H1 (cell line): ENCODE measurements at regions not wholly inside any gene's neighbourhood (a gene's known extent, or its start where the extent isn't known, plus 50 kb on each side); places are given as distances from the start of the nearest gene placed in this dataset.

Experiments used
- CTCF ChIA-PET: fragments of 300-600 bp; sonication (Branson Sonifier 250); formaldehyde crosslinking; loops from one replicate; lab custom pipeline; 2021; ENCODE audit not compliant: partially characterized antibody; lab: Charles Lee
- POLR2A ChIA-PET: fragments of 300-600 bp; sonication (Branson Sonifier 250); formaldehyde crosslinking; loops from one replicate; lab custom pipeline; 2021; ENCODE audit warnings: inconsistent platforms; ENCODE audit not compliant: partially characterized antibody; lab: Charles Lee
- DNase-seq, 2 experiments: peaks; one replicate each; pipeline versions ENCODE4 v3.0.0 to v3.0.0-alpha.2; 2010 to 2022; ENCODE audit warnings: low spot score in 2 of 2, low read depth in 1 of 2, mixed read lengths in 1 of 2
- FAIRE-seq: peaks from 2 replicates; lab custom pipeline; 2011; peaks lifted over from hg19 to GRCh38; lab: Jason Lieb, UNC
- H2AFZ ChIP-seq: 2 replicates; pipeline ENCODE4 v1.8.1; 2012; ENCODE audit warnings: low read length, inconsistent platforms
- H2AK5ac ChIP-seq: 2 replicates; pipeline ENCODE4 v1.6.1; 2013; ENCODE audit warnings: low read depth, low read length
- H2BK120ac ChIP-seq: replicated peaks from 2 replicates; pipeline ENCODE3; 2013; ENCODE audit warnings: low read depth, low read length, inconsistent platforms
- H2BK12ac ChIP-seq: 2 replicates; pipeline ENCODE4 v1.6.1; 2013; ENCODE audit warnings: low read depth, low read length
- H2BK15ac ChIP-seq: 2 replicates; pipeline ENCODE4 v1.6.1; 2013; ENCODE audit warnings: low read length
- H2BK20ac ChIP-seq: 2 replicates; pipeline ENCODE4 v1.6.1; 2013; ENCODE audit warnings: low read length
- H2BK5ac ChIP-seq: 2 replicates; pipeline ENCODE4 v1.6.1; 2013; ENCODE audit warnings: low read depth, low read length
- H3K14ac ChIP-seq: 2 replicates; pipeline ENCODE4 v1.6.1; 2013; ENCODE audit warnings: inconsistent platforms; ENCODE audit not compliant: insufficient read length
- H3K18ac ChIP-seq: 2 replicates; pipeline ENCODE4 v1.6.1; 2013; ENCODE audit warnings: low read length; ENCODE audit errors: extremely low read depth
- H3K23ac ChIP-seq: 2 replicates; pipeline ENCODE4 v1.6.1; 2013; ENCODE audit warnings: inconsistent platforms; ENCODE audit not compliant: insufficient read length
- H3K23me2 ChIP-seq: 2 replicates; pipeline ENCODE4 v1.6.1; 2013; ENCODE audit warnings: low read depth, low read length
- H3K27ac ChIP-seq: 2 replicates; pipeline ENCODE4 v1.6.1; 2011; ENCODE audit warnings: low read depth, low read length, inconsistent platforms
- H3K27me3 ChIP-seq, 4 experiments: replicated peaks in 1 of 4; 1 replicate in 1 of 4; 2 replicates in 3 of 4; pipeline versions ENCODE4 v1.6.1 to v1.8.1; 2011 to 2013; ENCODE audit warnings: low read length in 3 of 4, mild to moderate bottlenecking in 3 of 4, inconsistent platforms in 2 of 4, mixed read lengths in 2 of 4, moderate library complexity in 1 of 4; ENCODE audit not compliant: control insufficient read depth in 3 of 4, insufficient read depth in 3 of 4; ENCODE audit errors: extremely low read depth in 1 of 4
- H3K36me3 ChIP-seq, 4 experiments: 2 replicates each; pipeline versions ENCODE4 v1.6.1 to v1.8.1; 2011 to 2013; ENCODE audit warnings: mild to moderate bottlenecking in 4 of 4, low read length in 3 of 4, moderate library complexity in 2 of 4, control low read depth in 1 of 4, inconsistent platforms in 1 of 4; ENCODE audit not compliant: insufficient read depth in 4 of 4, control insufficient read depth in 2 of 4
- H3K4ac ChIP-seq: replicated peaks from 2 replicates; pipeline ENCODE3; 2013; ENCODE audit warnings: low read length, low read depth, mixed read lengths, inconsistent platforms; ENCODE audit not compliant: insufficient read length
- H3K4me1 ChIP-seq, 4 experiments: replicated peaks in 1 of 4; 1 replicate in 1 of 4; 2 replicates in 3 of 4; pipeline versions ENCODE4 v1.6.1 to v1.8.1; 2011 to 2013; ENCODE audit warnings: low read length in 3 of 4, inconsistent platforms in 2 of 4, mixed read lengths in 1 of 4; ENCODE audit not compliant: insufficient read depth in 4 of 4, control insufficient read depth in 3 of 4
- H3K4me2 ChIP-seq, 2 experiments: 2 replicates each; pipeline versions ENCODE4 v1.6.1 to v1.8.1; 2011 to 2013; ENCODE audit warnings: low read depth in 2 of 2, low read length in 2 of 2, control low read depth in 1 of 2, inconsistent platforms in 1 of 2, mild to moderate bottlenecking in 1 of 2; ENCODE audit not compliant: insufficient read depth in 1 of 2
- H3K4me3 ChIP-seq, 4 experiments: fragments of 200-600, 300-600 bp in 1 of 4; sonication (generic), shearing (Covaris generic), sonication (Bioruptor Twin) in 1 of 4; 2 replicates each; pipeline versions ENCODE4 v1.5.1 to v1.8.1; 2011 to 2016; ENCODE audit warnings: low read length in 4 of 4, low read depth in 3 of 4, control low read depth in 2 of 4, inconsistent platforms in 2 of 4, mild to moderate bottlenecking in 2 of 4, mixed read lengths in 1 of 4, moderate library complexity in 1 of 4; ENCODE audit not compliant: insufficient read depth in 2 of 4; ENCODE audit errors: extremely low read depth in 1 of 4
- H3K56ac ChIP-seq: replicated peaks from 2 replicates; pipeline ENCODE3; 2013; ENCODE audit warnings: low read depth, mild to moderate bottlenecking, mixed read lengths, low read length, inconsistent platforms; ENCODE audit not compliant: insufficient read length
- H3K79me1 ChIP-seq: 2 replicates; pipeline ENCODE4 v1.6.1; 2013; ENCODE audit warnings: low read depth, low read length, control low read depth
- H3K79me2 ChIP-seq, 2 experiments: 2 replicates each; pipeline versions ENCODE4 v1.6.1 to v1.8.1; 2012 to 2013; ENCODE audit warnings: low read length in 2 of 2, mild to moderate bottlenecking in 2 of 2, inconsistent platforms in 1 of 2; ENCODE audit not compliant: insufficient read depth in 2 of 2, control insufficient read depth in 1 of 2
- H3K9ac ChIP-seq, 4 experiments: replicated peaks in 1 of 4; 1 replicate in 1 of 4; 2 replicates in 3 of 4; pipeline versions ENCODE4 v1.6.1 to v1.8.1; 2011 to 2013; ENCODE audit warnings: low read depth in 3 of 4, low read length in 3 of 4, control low read depth in 2 of 4, mild to moderate bottlenecking in 2 of 4, moderate library complexity in 2 of 4, inconsistent platforms in 1 of 4; ENCODE audit errors: extremely low read depth in 1 of 4
- H3K9me3 ChIP-seq, 2 experiments: 2 replicates each; pipeline versions ENCODE4 v1.6.1 to v1.8.1; 2012 to 2013; ENCODE audit warnings: mild to moderate bottlenecking in 2 of 2, moderate library complexity in 2 of 2, control low read depth in 1 of 2, inconsistent platforms in 1 of 2, low read depth in 1 of 2, low read length in 1 of 2, mixed read lengths in 1 of 2; ENCODE audit not compliant: insufficient read depth in 2 of 2
- H4K20me1 ChIP-seq, 2 experiments: replicated peaks in 1 of 2; 2 replicates each; pipeline versions ENCODE3 to v1.8.1; 2011 to 2013; ENCODE audit warnings: inconsistent platforms in 2 of 2, low read length in 2 of 2, mild to moderate bottlenecking in 1 of 2; ENCODE audit not compliant: insufficient read depth in 2 of 2, control insufficient read depth in 1 of 2
- H4K5ac ChIP-seq: 2 replicates; pipeline ENCODE4 v1.6.1; 2013; ENCODE audit warnings: low read length, low read depth, mixed read lengths, inconsistent platforms; ENCODE audit not compliant: insufficient read length
- H4K8ac ChIP-seq: 2 replicates; pipeline ENCODE4 v1.8.0; 2013; ENCODE audit warnings: mild to moderate bottlenecking, moderate library complexity, low read length, inconsistent platforms; ENCODE audit not compliant: insufficient read depth; ENCODE audit errors: extremely low read depth
- H4K91ac ChIP-seq: replicated peaks from 2 replicates; pipeline ENCODE3; 2013; ENCODE audit warnings: low read length, mixed read lengths, inconsistent platforms; ENCODE audit not compliant: insufficient read length
- ZNF274 ChIP-seq: IDR thresholded peaks from 2 replicates; pipeline ENCODE4 v1.7.0; 2012; ENCODE audit warnings: low read length, borderline replicate concordance; ENCODE audit errors: extremely low read depth
- WGBS, 2 experiments: shearing (Covaris generic) in 1 of 2; methylation state at CpG; one replicate each; pipeline versions ENCODE4 v1.1.6 to v1.1.7; 2013 to 2015; ENCODE audit warnings: low lambda C conversion rate in 2 of 2, mixed read lengths in 2 of 2, inconsistent platforms in 1 of 2, low coverage in 1 of 2, missing lambda C conversion rate in 1 of 2; ENCODE audit not compliant: insufficient replicate concordance in 2 of 2, insufficient coverage in 1 of 2, insufficient read length in 1 of 2; ENCODE audit errors: extremely low coverage in 1 of 2, missing lambda C conversion rate in 1 of 2; 5-methylcytosine and 5-hydroxymethylcytosine counted together
- TF ChIP-seq, protein P1 (sequence below), 3 experiments: IDR thresholded peaks; 1 replicate in 2 of 3; 2 replicates in 1 of 3; pipeline versions ENCODE4 v1.5.1 to v1.6.1; 2011; ENCODE audit warnings: low read length in 3 of 3, mild to moderate bottlenecking in 3 of 3, inconsistent platforms in 2 of 3, low read depth in 1 of 3, moderate library complexity in 1 of 3; ENCODE audit not compliant: insufficient read depth in 1 of 3; ENCODE audit errors: control extremely low read depth in 1 of 3

DNA sequence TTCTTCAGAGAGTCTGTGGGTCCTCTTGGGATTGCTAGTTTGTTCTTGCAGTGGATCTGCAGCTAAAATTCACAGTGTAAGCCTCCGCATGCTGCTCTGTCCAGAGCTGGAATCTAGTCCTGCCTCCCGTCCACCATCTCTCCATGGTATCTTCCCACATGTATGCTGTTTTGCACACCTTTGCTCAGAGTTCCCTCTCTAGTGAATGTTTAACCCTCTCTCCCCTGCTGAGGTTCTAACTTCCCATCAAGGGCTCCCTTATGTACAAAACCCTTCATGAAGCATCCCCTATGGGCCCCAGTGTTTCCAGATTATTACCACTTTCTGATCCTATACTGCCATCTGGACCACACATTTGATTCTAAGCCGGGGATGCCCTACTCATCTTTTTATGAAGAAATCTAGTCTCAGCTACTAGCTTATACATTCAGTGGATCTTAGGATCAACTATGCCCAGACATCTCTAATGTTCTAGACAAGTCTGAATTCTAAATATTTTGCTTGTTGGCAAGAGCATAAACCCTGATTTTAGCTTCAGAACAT is 157.3 kb downstream of the CPEB2 start:
- H4K5ac ChIP-seq: no peak overlapping the region
- H3K23me2 ChIP-seq: no peaks in the 10 kb centered on the region
- H3K79me2 ChIP-seq: no peaks in the 10 kb centered on the region
- H3K9me3 ChIP-seq: no peaks in the 10 kb centered on the region
- no peaks in the 10 kb centered on the region for H4K20me1 ChIP-seq
- no peak overlapping the region for H4K8ac ChIP-seq
- H2BK15ac ChIP-seq: no peak overlapping the region; the same call in 1 of the 2 replicates
- H3K14ac ChIP-seq: no peak overlapping the region
- H2BK5ac ChIP-seq: no peak overlapping the region
- H3K27ac ChIP-seq: no peak overlapping the region
- no peaks in the 10 kb centered on the region for H3K79me1 ChIP-seq
- H3K23ac ChIP-seq: no peak overlapping the region
- no peak overlapping the region for H2BK120ac ChIP-seq
- H3K36me3 ChIP-seq: no peaks in the 10 kb centered on the region
- H3K56ac ChIP-seq: no peak overlapping the region
- no peak overlapping the region for H3K4ac ChIP-seq
- no peak overlapping the region for H2AFZ ChIP-seq
- H3K9ac ChIP-seq: no peak overlapping the region
- H2BK12ac ChIP-seq: no peak overlapping the region; the same call in 1 of the 2 replicates
- ChIA-PET CTCF (interaction anchor here (1.2 to 2.0 kb wide), 3 partner anchors 11 to 122 kb away, joined by 3 to 7 read pairs (median 6); no protein-coding TSS in a partner anchor), POLR2A (interaction anchor here (1.6 kb wide), 1 partner anchor 11 kb away, joined by 4 read pairs; no protein-coding TSS in a partner anchor)
- no peak overlapping the region for H3K4me2 ChIP-seq
- no peak overlapping the region for H3K4me3 ChIP-seq
- H3K18ac ChIP-seq: no peak overlapping the region; the same call in 1 of the 2 replicates
- 92% methylated on average over 3 of the region's 3 CpGs; no CpG with 5 or more reads in 1 of the 2 experiments for WGBS, 2 experiments
- no peak for DNase-seq
- H4K91ac ChIP-seq: no peak overlapping the region
- H2AK5ac ChIP-seq: no peak overlapping the region
- no peak for FAIRE-seq
- no peaks in the 10 kb centered on the region for H3K27me3 ChIP-seq
- H2BK20ac ChIP-seq: peak overlapping the region; percentile 49; the same call in 1 of the 2 replicates
- H3K4me1 ChIP-seq: peaks cover 0 to 18% (median 6%) of the 10 kb centered on the region in 4 experiments; a peak in 5 of 7 replicates
- no peak for TF ChIP-seq ZNF274
- TF ChIP-seq, protein P1, sequence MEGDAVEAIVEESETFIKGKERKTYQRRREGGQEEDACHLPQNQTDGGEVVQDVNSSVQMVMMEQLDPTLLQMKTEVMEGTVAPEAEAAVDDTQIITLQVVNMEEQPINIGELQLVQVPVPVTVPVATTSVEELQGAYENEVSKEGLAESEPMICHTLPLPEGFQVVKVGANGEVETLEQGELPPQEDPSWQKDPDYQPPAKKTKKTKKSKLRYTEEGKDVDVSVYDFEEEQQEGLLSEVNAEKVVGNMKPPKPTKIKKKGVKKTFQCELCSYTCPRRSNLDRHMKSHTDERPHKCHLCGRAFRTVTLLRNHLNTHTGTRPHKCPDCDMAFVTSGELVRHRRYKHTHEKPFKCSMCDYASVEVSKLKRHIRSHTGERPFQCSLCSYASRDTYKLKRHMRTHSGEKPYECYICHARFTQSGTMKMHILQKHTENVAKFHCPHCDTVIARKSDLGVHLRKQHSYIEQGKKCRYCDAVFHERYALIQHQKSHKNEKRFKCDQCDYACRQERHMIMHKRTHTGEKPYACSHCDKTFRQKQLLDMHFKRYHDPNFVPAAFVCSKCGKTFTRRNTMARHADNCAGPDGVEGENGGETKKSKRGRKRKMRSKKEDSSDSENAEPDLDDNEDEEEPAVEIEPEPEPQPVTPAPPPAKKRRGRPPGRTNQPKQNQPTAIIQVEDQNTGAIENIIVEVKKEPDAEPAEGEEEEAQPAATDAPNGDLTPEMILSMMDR (IDR thresholded peaks at IDR 0.05; ENCODE audit: control extremely low read depth in 1 of 3, insufficient read depth in 1 of 3, low read depth in 1 of 3, low read length in 3 of 3): no peak
